GM21390 (cell line): ENCODE measurements at regions not wholly inside any gene's neighbourhood (a gene's known extent, or its start where the extent isn't known, plus 50 kb on each side); places are given as distances from the start of the nearest gene placed in this dataset.
A peak's percentile ranks its signal among the peaks of the same experiment; 100 is the strongest.

Experiments
- ATAC-seq: cut with Tn5 transposase; IDR thresholded peaks from one replicate; pipeline ENCODE4 v1.9.1; 2021; ENCODE audit not compliant: unreplicated experiment

DNA sequence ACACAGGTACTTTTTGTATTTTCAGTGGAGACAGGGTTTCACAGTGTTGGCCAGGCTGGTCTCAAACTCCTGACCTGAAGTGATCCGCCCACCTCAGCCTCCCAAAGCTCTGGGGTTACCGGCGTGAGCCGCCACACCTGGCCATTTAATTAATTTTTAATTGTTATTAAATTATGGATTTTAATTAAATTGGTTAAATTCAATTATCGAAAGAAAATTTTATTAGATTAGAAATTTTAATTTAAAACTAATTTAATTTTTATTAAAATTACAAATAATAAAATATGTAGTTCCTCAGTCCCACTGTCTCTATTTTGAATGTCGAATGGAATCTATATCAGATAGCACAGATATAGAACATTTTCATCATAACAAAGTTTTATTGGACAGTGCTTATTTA is 416.5 kb downstream of the GABRG2 start:
- no peak for ATAC-seq

DNA sequence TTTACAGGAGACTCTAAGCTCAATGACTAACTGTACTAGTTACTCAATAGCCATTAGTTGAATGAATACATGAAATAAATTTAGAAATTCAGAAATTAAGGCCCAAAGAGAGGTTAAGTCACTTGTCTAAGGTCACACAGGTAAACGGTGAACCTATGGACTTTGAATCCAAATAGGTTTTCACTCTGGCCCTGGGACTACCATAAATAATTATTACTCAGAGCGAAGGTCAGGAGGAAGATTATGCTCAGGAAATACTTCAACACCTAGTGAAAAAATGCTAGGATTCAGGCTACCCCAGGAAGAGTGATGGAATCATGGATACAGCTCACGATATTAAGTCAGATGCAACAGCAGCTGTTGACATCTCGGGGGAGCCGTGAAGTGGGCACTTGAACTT is 417.4 kb downstream of the GABRG2 start:
- no peak for ATAC-seq

DNA sequence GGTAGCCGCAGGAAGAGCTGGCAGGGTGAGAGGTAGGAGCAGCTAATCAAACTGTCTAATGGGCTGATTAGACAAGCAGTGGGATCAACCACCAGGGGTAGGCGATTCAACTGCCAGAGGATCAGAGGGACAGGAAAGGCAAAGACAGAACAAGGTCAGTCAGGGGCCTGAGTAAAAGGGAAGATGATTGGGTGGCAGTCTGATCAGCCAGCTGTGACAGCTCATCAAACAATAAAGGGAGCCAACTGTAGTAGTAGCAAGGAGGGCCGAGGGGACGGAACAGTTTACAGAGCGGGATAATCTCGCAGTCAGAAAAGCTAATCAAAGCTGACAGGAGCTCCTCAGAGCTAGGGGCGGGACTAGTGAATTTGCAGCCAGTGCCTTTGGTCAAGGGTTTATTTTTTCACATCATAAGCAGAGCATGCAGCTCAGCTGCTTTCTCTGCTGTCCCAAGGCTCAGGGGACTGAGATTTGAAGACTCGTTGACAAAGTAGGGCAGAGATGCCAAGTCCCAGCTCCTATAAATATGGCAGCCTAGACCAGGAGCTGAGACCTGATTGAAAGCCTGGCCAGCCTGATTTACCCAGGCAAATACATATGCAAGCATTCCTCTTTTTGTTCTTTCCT is 418.2 kb downstream of the GABRG2 start:
- ATAC-seq: no peak

DNA sequence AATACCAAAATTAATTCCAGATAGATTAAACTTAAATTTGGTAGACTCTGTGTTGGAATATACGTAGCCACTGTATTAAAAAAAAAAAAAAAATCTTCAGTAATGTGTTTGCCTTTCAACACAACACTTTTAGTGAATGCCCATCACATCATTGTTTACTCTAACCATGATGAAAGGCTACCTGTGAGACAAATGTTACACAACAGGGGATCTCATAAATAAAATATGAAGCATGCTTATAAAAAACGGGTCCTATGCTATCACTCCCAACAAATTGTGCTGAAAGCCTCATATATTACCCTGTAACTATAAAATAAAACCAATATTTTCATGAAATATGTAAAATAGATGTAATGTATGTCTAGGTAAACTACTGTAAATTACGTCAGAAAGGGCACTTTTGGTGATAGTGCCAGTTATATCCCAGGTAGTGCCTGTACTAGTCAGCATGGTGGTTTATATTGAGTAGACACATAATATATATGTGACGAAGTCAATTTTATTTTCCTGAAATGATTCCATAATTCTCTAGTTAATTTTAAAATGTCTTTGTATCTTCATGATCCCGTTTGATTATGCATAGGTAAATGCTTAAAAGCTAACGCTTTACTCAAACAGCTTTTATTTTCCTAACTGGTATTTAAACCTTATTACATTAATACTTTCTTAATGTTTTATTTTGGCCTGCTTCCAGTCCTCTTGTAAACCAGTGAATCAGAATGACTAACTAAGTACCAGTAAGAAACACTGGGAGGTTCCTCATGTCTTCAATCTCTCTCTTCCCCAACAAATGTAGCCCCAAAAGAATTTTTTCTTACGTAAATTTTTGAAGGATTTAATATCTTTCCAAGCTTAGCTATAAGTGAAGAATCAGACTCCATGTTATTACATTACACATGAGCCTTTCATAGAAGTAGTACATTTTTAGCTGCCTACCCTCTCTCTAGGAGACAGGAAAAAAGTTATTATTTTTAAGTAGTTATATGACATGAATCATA is 420.3 kb downstream of the GABRG2 start:
- no peak for ATAC-seq

DNA sequence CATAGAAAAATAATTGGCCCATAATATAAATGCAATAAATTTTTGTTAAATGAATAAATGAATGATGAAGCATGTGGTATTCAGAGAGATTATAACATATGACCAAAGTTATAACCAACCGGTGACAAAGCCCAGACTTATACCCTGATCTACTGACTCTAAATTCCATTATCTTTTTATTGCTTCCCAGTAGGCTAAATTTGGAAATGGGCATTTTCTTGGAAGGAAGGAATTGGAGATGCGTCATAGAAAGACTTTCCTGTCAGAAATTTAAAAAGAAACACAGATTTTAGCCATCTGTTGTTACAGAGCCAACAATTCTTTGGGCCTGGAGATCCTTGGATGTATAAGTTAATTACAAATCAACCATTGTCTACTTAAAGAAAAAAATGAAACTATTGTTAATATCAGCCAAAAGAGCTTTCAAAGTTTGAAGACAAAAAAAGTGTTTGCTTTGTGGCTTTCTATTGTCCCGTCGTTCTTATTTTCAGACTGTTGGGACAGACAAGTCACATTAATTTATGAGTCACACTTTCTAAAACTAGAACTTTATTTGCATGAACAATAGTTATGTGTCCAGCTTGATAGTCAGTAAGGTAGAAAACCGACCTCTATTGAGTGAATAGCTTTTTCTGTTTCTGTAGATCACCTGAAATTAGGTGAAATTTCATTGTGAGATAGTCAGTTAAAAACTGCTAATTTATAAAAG is 428.7 kb downstream of the GABRG2 start:
- ATAC-seq: peak; percentile 54

DNA sequence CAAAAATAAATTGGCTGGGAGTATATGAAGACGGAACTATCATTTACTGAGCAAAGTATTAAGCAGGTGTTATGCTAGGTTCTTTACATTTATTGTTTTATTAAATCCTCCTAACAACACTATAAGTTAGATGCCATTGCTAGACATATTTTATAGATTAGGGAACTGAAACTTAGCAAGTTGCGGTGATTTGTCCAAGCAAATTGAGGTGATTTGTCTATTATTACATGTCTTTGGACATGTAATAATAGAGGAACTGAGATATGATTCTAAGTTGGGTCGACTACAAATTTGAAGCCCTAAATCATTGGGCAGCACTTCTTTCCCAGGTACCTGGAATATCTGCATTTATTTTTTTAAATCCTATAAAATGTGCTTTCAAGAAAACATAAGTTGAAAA is 429.9 kb downstream of the GABRG2 start:
- ATAC-seq: no peak

DNA sequence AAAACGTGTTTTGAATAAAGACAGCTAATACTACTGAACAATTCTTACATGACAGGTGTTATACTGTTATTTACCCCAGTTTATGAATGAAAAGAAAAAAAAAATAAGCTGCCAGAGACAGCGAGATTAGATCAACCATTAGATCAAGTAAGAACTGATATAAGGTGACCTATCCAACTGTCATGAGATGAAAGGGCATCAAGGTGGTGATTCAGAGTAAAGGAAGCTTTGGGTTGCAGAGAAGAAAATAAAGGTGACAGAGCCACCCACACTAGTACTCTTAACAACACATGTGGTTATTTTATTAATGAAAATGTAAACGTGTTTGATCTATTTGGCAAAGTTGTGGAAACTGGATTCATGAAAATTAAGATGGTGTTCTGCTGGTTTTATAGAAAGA is 435.2 kb downstream of the GABRG2 start:
- no peak for ATAC-seq

DNA sequence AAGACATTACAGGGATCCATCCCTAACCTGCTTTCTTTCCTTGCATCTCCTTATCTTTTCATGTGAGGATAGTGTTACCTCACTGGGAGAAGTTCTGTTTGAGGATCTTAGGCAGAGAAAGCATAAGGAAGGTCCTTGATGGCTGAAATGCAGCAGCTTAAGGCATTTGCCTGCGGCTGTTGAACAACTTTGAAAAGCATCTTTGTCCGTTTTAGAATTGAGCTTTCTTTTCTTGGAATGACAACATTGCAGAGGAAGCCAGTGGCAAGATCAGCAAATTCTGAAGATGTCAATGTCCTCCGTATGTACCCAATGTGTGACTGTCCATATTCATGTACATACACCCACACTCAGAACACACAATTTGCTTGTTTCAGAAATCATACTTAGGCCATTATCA is 436.2 kb downstream of the GABRG2 start:
- ATAC-seq: no peak

DNA sequence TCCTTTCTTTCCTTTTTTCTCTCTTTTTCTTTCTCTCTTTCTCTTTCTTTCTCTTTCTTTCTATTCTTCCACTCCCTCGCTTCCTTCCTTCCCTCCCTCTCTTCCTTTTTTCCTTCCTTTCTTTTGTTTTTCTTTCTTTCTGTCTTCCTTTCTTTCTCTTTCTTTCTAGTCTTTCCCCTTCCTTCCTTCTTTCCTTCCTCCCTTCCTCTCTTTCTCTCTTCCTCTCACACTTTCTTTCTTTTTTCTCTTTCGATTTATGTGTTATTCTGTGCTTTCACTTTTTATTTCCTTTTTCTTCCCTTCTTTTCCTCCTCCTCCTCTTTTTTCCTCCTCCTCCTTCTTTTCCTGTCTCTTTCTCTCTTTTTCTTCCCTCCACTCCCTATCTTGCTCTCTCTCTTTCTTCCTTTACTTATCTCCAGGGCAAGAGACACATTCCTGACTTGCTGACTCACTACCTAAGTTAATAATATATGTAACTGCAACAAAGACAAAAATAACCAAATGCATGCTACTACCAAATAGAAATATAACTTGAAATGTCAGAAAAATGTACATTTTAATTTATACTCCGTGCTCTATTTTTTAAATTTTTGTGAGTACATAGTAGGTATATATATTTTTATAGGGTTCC is 445.5 kb downstream of the GABRG2 start:
- ATAC-seq: no peak

DNA sequence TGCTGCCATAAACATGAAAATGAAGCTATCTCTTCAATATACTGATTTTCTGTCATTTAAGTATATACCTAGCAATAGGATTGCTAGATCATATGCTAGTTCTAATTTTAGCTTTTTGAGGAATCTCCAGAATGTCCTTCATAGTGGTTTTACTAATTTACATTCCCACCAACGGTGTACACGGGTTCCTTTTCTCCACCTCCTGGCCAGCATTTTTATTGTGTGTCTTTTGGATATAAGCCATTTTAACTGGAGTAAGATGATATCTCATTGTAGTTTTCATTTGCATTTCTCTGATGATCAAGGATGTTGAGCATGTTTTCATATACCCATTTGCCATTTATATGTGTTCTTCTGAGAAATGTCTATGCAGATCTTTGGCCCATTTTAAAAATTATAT is 446.5 kb downstream of the GABRG2 start:
- no peak for ATAC-seq

DNA sequence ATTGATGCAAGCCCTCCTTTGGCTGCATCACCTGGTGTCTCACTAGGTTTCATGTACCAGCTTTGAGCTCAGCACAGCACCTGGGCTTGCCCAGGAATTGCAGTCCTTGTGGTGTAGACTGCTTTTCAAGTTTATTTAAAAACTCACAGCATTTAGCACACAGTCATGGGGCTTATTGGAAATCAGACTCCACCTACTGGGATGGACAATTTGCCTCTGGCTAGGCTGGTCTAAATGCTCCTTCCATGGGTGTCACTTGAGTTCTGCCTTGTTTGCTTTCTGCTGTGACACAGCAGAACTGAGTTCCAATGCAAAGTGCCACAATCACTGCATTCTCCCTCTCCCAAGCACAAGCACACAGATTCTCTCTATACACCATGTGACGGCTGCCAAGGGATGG is 453.3 kb downstream of the GABRG2 start:
- ATAC-seq: no peak

DNA sequence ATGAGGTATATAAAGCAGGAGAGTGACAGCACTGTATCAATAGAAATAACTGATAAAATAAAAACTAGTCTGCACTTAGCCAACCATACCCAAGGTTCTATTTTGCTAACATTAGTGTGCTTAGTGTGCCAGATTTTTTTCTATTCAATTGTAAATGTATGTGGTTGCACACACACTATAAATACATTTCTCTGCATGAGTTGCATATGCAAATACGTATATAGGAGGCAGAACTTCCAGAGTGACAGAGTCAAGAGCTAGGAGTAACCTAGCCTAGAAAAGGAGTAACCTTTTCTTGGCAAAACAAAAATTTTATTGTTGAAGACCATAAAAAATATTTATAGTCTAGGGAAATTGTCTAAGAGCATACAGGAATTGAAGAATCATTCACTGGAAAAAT is 461.6 kb downstream of the GABRG2 start:
- no peak for ATAC-seq

DNA sequence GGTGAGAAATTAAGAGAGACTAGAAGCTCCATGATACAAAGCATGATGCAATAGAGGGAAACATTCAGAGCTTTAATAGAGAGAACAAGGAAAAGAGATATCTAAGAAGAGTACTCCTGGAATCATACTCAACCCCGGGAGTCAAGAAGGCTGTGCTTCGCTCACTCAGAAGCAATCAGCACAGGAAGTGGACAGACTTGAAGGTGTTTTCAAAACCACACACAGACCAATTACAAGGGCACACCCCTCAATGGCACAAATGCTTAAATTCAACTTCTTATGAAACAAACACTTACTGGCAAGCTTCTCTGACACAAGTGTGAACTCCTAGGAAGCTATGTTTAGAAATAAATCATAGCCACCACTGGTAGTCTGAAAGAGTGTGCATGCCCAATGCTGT is 462.3 kb downstream of the GABRG2 start:
- no peak for ATAC-seq

DNA sequence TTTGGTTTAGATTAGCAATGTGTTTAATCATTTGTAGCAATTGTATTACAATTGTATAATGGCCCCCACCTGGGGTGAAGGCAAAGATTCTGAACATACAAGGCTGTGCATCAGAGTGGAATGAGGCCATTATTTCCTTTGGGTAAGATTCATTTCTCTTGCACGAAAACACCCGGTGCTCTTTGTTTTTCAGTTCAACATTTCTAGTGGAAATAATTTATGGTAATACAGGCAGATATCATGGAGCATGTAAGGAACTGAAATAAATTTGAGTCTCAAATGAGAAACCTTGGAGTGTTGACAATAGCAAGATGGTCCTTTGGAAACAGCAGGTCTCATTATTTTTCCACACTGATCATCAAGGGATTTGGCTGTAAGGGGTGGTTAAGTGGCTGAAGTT is 475.9 kb downstream of the GABRG2 start:
- ATAC-seq: no peak

DNA sequence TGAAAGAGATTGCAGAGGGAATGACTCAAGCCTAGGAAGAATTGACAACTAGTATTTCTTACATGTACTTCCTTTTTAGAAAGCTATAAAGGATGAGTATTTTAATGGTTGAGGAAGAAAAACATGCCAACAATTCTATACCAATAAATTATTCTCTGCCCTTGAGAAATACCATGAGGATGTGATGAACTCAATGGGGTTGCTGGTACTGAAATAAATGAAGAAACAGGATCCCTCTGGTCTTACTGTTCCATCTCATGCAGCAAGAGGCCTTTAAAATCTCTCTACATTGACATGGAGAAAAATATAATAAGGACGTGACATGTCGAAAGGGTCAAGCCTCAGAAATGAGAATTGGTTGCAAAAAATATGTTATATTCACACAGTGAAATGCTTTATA is 477.3 kb downstream of the GABRG2 start:
- ATAC-seq: no peak

DNA sequence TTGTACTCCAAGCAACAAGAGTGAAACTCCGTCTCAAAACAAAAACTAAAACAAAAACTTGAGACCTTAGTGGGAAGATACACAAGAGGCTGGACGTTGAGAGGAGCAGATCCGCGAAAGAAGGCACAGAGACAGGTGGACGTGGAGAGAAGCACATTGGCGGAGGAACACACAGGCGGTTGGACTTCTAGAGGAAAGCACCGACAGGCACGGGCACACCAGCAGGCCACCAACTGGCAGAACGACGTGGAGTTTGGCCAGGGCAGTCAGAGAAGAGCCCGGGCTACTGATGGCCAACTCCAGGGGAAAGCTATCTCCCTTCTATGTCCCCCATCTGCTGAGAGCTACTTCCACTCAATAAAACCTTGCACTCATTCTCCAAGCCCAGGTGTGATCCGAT is 482.7 kb downstream of the GABRG2 start:
- no peak for ATAC-seq

DNA sequence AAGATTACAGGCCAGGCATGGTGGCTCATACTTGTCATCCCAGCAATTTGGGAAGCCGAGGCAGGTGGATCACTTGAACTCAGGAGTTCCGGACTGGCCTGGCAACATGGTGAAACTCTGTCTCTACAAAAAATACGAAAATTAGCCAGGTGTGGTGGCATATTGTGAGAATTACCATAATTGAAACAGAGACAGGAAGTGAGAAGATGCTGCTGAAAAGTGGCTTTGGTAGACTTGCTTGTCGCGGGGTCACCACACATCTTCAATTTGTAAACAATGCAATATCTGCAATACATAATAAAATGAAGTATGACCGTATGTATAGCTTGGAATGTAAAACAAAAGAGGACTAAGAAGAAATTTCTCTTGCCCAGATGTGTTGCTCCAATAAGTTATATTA is 490.5 kb downstream of the GABRG2 start:
- no peak for ATAC-seq

DNA sequence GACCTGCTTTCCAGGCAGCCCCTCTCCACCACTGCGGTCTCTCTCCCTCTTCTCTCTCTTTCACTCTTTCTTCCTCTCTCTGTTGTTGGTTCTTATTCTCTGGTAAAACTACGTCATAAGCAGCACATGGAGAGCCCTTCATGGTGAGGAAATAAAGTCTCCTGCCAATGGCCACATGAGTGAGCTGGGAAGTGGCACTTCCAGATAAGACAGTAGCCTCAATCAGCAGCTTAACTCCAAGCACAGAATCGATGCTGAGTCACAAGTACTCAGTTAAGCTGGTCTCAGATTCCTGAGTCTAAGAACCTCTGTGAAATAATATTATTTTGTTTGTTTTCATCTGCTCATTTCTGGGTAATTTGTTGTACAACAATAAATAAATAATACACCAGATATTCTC is 500.1 kb downstream of the GABRG2 start:
- no peak for ATAC-seq

DNA sequence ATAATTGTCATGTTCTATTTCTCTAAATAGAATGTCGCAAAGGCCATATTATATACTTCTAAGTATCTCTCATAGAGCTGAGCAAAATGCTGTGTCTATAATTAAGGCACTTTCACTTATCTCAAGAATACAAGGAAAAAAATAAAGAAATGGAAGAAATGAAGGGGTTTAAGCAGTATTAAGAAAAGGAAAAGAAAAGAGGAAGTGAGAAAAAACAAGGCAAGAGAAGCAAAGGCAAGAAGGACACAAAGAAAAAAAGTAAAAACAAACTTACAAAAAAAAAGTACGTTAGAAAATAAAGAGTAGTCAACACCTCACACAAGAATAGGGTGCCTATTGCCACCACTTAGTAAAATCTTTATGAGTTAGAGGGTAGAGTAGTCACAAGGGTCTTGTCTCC is 506.2 kb downstream of the GABRG2 start:
- ATAC-seq: no peak

DNA sequence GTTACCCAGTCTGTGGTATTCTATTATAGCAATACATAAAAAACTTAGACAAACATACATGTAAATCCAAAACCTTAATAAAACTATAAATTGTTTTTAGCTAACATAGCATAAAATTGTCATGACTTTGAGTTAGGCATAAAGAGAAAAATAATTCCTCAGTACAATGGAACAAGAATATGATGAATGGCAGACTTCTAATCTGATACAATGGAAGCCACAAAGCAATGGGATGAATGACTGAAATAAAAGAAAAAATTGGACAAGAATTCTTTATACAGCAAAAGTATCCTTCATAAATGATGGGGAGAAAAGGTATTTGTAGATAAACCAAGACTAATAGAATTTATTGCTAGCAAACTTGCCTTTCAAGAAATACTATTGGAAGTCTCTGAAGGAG is 524.2 kb downstream of the GABRG2 start:
- ATAC-seq: no peak

DNA sequence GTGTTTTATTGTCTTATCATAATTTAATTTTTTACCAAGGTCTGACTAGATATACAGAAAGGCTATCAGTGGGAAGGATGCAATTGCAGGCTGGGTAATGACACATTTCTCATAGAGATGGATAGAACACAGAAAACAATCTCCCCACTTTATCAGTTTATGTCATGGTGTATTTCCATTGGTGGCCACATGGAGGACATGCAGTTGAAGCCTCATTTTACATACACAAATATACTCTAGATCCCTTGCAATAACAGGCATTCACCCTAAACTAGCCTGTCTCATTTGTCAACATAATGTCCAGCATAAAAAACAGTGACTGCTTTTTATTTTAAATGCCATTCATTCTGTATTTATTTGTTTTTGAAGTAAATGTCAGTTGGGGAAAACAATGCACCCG is 526.3 kb downstream of the GABRG2 start:
- ATAC-seq: peak; percentile 72
